SK-N-SH (cell line): ENCODE measurements at regions not wholly inside any gene's neighbourhood (a gene's known extent, or its start where the extent isn't known, plus 50 kb on each side); places are given as distances from the start of the nearest gene placed in this dataset.

Experiments used
- CTCF ChIP-seq: fragments of 200-600 bp; sonication (generic); IDR thresholded peaks from 2 replicates; pipeline ENCODE4 v1.6.1; 2017; ENCODE audit warnings: antibody characterized with exemption, mild to moderate bottlenecking, moderate library complexity
- ELF1 ChIP-seq: IDR thresholded peaks from 2 replicates; pipeline ENCODE4 v1.4.0; 2012
- REST ChIP-seq: IDR thresholded peaks from 2 replicates; pipeline ENCODE4 v1.6.1; 2012; ENCODE audit warnings: mild to moderate bottlenecking, low read depth, low read length, moderate library complexity
- SIN3A ChIP-seq: IDR thresholded peaks from 2 replicates; pipeline ENCODE4 v1.6.1; 2012; ENCODE audit warnings: low read depth, mild to moderate bottlenecking, low read length, moderate library complexity, borderline replicate concordance

GRCh38 chr15:62750471-62750870 lies 292.1 kb upstream of the TPM1 start:
- TF ChIP-seq REST = no peak
- no peak for TF ChIP-seq CTCF
- no peak for TF ChIP-seq SIN3A
- TF ChIP-seq ELF1 = no peak
